Keratinocyte (primary cell): ENCODE measurements at regions not wholly inside any gene's neighbourhood (a gene's known extent, or its start where the extent isn't known, plus 50 kb on each side); places are given as distances from the start of the nearest gene placed in this dataset.

Experiments used
- DNase-seq: peaks from one replicate; pipeline ENCODE4 v3.0.0-alpha.2; 2011; ENCODE audit warnings: low read depth, missing footprints, low spot score
- FAIRE-seq: peaks from 2 replicates; lab custom pipeline; 2011; peaks lifted over from hg19 to GRCh38; lab: Jason Lieb, UNC
- H2AFZ ChIP-seq: 2 replicates; pipeline ENCODE4 v1.6.0; 2012; ENCODE audit warnings: low read length, control low read depth, inconsistent platforms; ENCODE audit not compliant: control insufficient read depth
- H3K27ac ChIP-seq: 2 replicates; pipeline ENCODE4 v1.5.1; 2011; ENCODE audit warnings: low read length; ENCODE audit not compliant: control insufficient read depth, insufficient read depth
- H3K27me3 ChIP-seq: 3 replicates; pipeline ENCODE4 v1.6.0; 2011; ENCODE audit warnings: low read length; ENCODE audit not compliant: control insufficient read depth, insufficient read depth; ENCODE audit errors: extremely low read depth
- H3K36me3 ChIP-seq, 2 experiments: 2 replicates in 1 of 2; 3 replicates in 1 of 2; pipeline ENCODE4 v1.5.1; 2011; ENCODE audit warnings: low read length in 2 of 2, mild to moderate bottlenecking in 1 of 2; ENCODE audit not compliant: control insufficient read depth in 2 of 2, insufficient read depth in 2 of 2; ENCODE audit errors: extremely low read depth in 1 of 2
- H3K4me1 ChIP-seq: 3 replicates; pipeline ENCODE4 v1.5.1; 2011; ENCODE audit warnings: low read length; ENCODE audit not compliant: control insufficient read depth, insufficient read depth; ENCODE audit errors: extremely low read depth
- H3K4me2 ChIP-seq: 3 replicates; pipeline ENCODE4 v1.6.0; 2011; ENCODE audit warnings: low read depth, low read length; ENCODE audit not compliant: control insufficient read depth, insufficient read depth; ENCODE audit errors: extremely low read depth
- H3K4me3 ChIP-seq, 3 experiments: fragments of 200-600 bp in 1 of 3; sonication (generic) in 1 of 3; 2 replicates in 2 of 3; 3 replicates in 1 of 3; pipeline ENCODE4 v1.5.1; 2011 to 2016; ENCODE audit warnings: low read length in 3 of 3, mild to moderate bottlenecking in 3 of 3, control low read depth in 2 of 3, inconsistent platforms in 1 of 3, low read depth in 1 of 3, mixed read lengths in 1 of 3, mixed run types in 1 of 3, moderate library complexity in 1 of 3; ENCODE audit not compliant: control insufficient read depth in 2 of 3, insufficient read depth in 2 of 3; ENCODE audit errors: extremely low read depth in 1 of 3
- H3K79me2 ChIP-seq: 2 replicates; pipeline ENCODE4 v1.6.0; 2012; ENCODE audit warnings: low read length; ENCODE audit not compliant: control insufficient read depth, insufficient read depth
- H3K9ac ChIP-seq: 3 replicates; pipeline ENCODE4 v1.6.0; 2011; ENCODE audit warnings: low read length; ENCODE audit not compliant: control insufficient read depth, insufficient read depth; ENCODE audit errors: extremely low read depth
- H3K9me1 ChIP-seq: 3 replicates; pipeline ENCODE4 v1.6.0; 2011; ENCODE audit warnings: low read length; ENCODE audit not compliant: control insufficient read depth, insufficient read depth; ENCODE audit errors: extremely low read depth
- H3K9me3 ChIP-seq: 2 replicates; pipeline ENCODE4 v1.5.1; 2012; ENCODE audit warnings: low read depth, low read length; ENCODE audit not compliant: control insufficient read depth
- H4K20me1 ChIP-seq: 3 replicates; pipeline ENCODE4 v1.6.0; 2011; ENCODE audit warnings: low read length; ENCODE audit not compliant: control insufficient read depth, insufficient read depth; ENCODE audit errors: extremely low read depth
- EZH2 ChIP-seq: IDR thresholded peaks from one replicate; pipeline ENCODE4 v1.6.1; 2012; ENCODE audit warnings: inconsistent platforms, mild to moderate bottlenecking, low read length, moderate library complexity
- dilution Hi-C: fragments of 300-500 bp; cut with MboI; formaldehyde crosslinking; loops from one replicate; pipeline ENCODE4 v1.7.0; 2020; ENCODE audit warnings: low sequenced_read_pairs; ENCODE audit not compliant: extremely low pct_ligation_motif_present
- TF ChIP-seq, protein P1 (sequence below), 3 experiments: IDR thresholded peaks in 1 of 3; conservative IDR thresholded peaks in 1 of 3; optimal IDR thresholded peaks in 1 of 3; 2 replicates in 2 of 3; 3 replicates in 1 of 3; pipeline versions ENCODE3 to v1.5.1; 2011; ENCODE audit warnings: low read length in 3 of 3, mild to moderate bottlenecking in 3 of 3, moderate library complexity in 2 of 3, control low read depth in 1 of 3, inconsistent platforms in 1 of 3; ENCODE audit not compliant: insufficient read depth in 2 of 3; ENCODE audit errors: extremely low read depth in 1 of 3

- H3K4me2 ChIP-seq: no peak overlapping the region
- H3K4me1 ChIP-seq: no peaks in the 10 kb centered on the region
- no peaks in the 10 kb centered on the region for H3K36me3 ChIP-seq
- no peaks in the 10 kb centered on the region for H3K9me3 ChIP-seq
- H4K20me1 ChIP-seq: no peaks in the 10 kb centered on the region
- no peaks in the 10 kb centered on the region for H3K9me1 ChIP-seq
- dilution Hi-C loops: no loop called here
- peak; percentile 90 for FAIRE-seq
- TF ChIP-seq, protein P1, sequence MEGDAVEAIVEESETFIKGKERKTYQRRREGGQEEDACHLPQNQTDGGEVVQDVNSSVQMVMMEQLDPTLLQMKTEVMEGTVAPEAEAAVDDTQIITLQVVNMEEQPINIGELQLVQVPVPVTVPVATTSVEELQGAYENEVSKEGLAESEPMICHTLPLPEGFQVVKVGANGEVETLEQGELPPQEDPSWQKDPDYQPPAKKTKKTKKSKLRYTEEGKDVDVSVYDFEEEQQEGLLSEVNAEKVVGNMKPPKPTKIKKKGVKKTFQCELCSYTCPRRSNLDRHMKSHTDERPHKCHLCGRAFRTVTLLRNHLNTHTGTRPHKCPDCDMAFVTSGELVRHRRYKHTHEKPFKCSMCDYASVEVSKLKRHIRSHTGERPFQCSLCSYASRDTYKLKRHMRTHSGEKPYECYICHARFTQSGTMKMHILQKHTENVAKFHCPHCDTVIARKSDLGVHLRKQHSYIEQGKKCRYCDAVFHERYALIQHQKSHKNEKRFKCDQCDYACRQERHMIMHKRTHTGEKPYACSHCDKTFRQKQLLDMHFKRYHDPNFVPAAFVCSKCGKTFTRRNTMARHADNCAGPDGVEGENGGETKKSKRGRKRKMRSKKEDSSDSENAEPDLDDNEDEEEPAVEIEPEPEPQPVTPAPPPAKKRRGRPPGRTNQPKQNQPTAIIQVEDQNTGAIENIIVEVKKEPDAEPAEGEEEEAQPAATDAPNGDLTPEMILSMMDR (optimal IDR thresholded peaks at IDR 0.05 in 1 of 3, IDR thresholded peaks at IDR 0.05 in 1 of 3, conservative IDR thresholded peaks at IDR 0.05 in 1 of 3; ENCODE audit: extremely low read depth in 1 of 3, insufficient read depth in 2 of 3, low read length in 3 of 3): peak; percentile 36 to 69 (median 60)
- TF ChIP-seq EZH2: no peak
- H3K79me2 ChIP-seq: no peaks in the 10 kb centered on the region
- peak; percentile 35 for DNase-seq
- no peaks in the 10 kb centered on the region for H3K27me3 ChIP-seq
- H3K9ac ChIP-seq: no peak overlapping the region
- no peak overlapping the region for H3K4me3 ChIP-seq
- H2AFZ ChIP-seq: no peak overlapping the region
- no peak overlapping the region for H3K27ac ChIP-seq
Observed at GRCh38 chr7:31443457-31443856, 70.4 kb upstream of the ITPRID1 start.

- no peak overlapping the region for H2AFZ ChIP-seq
- H3K4me2 ChIP-seq: no peak overlapping the region
- no peak overlapping the region for H3K4me3 ChIP-seq
- dilution Hi-C loops: no loop called here
- no peak overlapping the region for H3K9ac ChIP-seq
- no peak for DNase-seq
- no peaks in the 10 kb centered on the region for H3K9me1 ChIP-seq
- TF ChIP-seq, protein P1 (optimal IDR thresholded peaks at IDR 0.05 in 1 of 3, IDR thresholded peaks at IDR 0.05 in 1 of 3, conservative IDR thresholded peaks at IDR 0.05 in 1 of 3; ENCODE audit: extremely low read depth in 1 of 3, insufficient read depth in 2 of 3, low read length in 3 of 3): no peak
- TF ChIP-seq EZH2: no peak
- no peaks in the 10 kb centered on the region for H3K9me3 ChIP-seq
- no peak for FAIRE-seq
- H3K27ac ChIP-seq: no peak overlapping the region
- no peaks in the 10 kb centered on the region for H3K79me2 ChIP-seq
- H3K4me1 ChIP-seq: no peaks in the 10 kb centered on the region
- H4K20me1 ChIP-seq: no peaks in the 10 kb centered on the region
- H3K36me3 ChIP-seq: no peaks in the 10 kb centered on the region
- no peaks in the 10 kb centered on the region for H3K27me3 ChIP-seq
Observed at GRCh38 chr7:31444196-31444595, 69.7 kb upstream of the ITPRID1 start.
